ENCODE measurements at regions not wholly inside any gene's neighbourhood (a gene's known extent, or its start where the extent isn't known, plus 50 kb on each side); places are given as distances from the start of the nearest gene placed in this dataset.
"Not testable (repeated sequence)": the region's sequence is repeated elsewhere in the genome, so short reads cannot be mapped to it uniquely, and the experiment has no call there.

DNA sequence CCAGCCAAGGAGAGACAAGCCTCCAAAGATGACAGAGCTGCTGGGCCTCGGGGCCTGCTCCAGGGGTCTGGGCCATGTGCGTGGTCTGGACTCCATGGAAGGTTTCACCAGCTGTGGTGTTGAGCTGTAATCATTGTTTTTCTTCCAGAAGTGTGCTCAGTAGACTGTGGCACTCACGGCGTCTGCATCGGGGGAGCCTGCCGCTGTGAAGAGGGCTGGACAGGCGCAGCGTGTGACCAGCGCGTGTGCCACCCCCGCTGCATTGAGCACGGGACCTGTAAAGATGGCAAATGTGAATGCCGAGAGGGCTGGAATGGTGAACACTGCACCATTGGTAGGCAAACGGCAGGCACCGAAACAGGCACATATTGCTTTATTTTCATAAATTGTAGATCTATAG lies 164.8 kb upstream of the WWC1 start:
- DNase-seq (ENCODE audit: low spot score): no peak

DNA sequence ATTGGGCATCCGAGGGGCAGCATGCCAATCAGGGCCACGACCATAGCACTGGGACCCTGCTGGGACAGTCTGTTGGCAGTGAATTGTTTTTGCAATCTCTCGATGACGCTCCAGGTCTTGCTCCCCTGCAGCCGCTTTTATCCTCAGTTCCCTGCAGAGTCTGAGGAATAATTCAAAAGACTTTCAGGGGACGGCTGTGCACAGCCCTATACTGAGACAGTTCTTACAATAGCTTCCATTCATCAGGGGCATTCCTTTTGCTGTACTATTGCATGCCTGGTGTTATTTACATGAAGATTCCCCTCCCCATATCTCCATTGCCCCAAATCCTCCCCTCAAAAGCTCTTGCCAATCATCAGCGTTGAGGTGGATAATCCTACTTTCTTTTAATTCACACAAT lies 163.3 kb upstream of the WWC1 start:
- no peak for DNase-seq (ENCODE audit: low spot score)

DNA sequence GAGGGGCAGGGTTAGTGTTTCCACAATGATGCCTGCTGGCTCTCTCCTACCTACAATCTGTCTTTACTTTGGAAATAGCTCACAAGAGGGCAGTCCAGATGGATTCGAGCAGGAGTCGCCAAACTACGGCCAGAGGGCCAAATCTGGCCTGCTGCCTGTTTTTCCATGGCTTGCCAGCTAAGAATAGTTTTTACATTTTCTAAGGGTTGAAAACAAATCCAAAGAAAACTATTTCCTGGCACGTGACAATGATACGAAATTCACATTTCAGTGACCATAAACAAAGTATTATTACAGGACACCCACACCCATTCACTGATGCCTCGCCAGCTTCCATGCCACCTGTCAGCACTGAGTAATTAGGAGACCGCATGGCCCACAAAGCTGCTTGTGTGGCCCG lies 162.9 kb upstream of the WWC1 start:
- no peak for DNase-seq (ENCODE audit: low spot score)

- DNase-seq (ENCODE audit: low spot score): no peak
Observed at GRCh38 chr5:168131519-168131918, 159.9 kb upstream of the WWC1 start.

GRCh38 chr5:168132241-168132641 lies 159.2 kb upstream of the WWC1 start:
- no peak for DNase-seq (ENCODE audit: low spot score)

GRCh38 chr5:168135897-168136296 lies 155.5 kb upstream of the WWC1 start:
- DNase-seq (ENCODE audit: low spot score): no peak

- no peak for DNase-seq (ENCODE audit: low spot score)
Observed at GRCh38 chr5:168136340-168136739, 155.1 kb upstream of the WWC1 start.

- DNase-seq (ENCODE audit: low spot score): no peak
Observed at GRCh38 chr5:168137265-168137664, 154.2 kb upstream of the WWC1 start.

DNA sequence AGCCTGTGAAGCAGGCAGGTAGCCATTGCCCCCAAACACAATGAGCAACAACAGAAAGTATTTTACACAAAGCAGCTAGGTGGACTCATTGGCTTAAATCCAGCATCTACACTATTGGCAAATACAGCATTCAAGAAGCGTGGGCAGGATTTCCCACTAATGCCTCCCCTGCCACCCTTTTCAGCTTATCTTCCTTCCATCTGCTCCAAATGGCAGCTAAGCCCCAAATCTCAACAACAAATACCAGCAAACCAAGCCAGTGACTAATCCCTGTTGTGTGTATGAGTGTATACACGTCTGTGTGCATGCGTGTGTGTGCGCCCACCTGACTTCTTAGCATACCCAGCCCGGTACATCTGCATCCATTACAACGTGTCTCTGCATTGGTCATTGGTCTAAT lies 151.2 kb upstream of the WWC1 start:
- DNase-seq (ENCODE audit: low spot score): no peak

DNA sequence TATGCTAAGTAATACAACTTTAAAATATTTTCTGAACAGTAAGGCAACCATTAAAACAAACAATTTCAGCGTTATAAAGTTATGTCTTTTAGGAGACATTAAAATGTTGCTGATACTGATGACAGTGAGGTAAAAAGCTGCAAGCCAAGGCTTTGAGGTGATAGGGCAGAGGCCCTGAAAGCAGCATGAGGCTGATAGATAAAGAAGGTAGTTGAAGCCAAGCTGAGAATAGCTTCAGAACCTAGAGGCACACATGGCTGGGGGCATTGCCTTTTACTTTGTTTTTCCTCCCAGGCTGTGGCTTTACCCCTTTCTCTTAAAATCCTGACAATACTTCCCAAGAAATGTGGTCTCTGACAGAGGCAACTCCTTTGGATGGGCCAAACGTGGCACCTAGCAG lies 149.0 kb upstream of the WWC1 start:
- no peak for DNase-seq (ENCODE audit: low spot score)

DNA sequence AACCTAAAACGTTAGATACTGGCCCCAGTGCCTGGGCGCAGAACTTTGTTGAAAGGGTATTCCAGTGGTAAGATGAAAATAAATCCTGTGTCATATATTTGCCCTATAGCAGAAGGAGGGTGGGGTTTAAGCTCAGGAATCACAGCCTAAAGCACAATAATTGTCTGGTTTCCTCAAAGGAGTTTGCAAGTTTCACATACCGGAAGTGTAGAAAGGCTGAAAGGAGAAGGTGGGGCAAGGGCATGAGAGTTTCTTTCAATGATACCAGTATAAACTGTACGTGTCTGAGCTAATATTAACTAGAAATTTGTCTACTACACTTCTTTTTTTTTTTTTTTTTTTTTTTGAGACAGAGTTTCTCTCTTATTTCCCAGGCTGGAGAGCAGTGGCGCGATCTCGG lies 147.9 kb upstream of the WWC1 start:
- DNase-seq (ENCODE audit: low spot score): not testable (repeated sequence)

DNA sequence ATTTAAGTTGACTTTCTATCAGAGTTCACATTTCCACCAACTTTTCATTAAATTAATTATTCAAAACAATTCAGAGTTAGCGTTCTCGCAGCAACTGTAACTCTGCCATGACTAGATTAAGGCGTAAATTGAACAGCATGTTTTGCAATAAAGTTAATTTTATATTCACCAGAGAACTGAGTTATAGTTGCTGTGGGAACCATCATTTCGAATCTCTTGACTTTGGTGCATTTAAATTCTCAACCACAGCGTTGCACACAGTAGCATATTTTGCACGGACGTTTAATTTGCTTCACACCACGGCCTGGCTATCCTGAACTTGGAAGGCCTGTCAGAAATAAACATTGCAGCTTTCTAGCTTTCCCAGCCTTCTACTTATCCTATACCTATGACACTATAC lies 144.3 kb upstream of the WWC1 start:
- DNase-seq (ENCODE audit: low spot score): no peak

DNA sequence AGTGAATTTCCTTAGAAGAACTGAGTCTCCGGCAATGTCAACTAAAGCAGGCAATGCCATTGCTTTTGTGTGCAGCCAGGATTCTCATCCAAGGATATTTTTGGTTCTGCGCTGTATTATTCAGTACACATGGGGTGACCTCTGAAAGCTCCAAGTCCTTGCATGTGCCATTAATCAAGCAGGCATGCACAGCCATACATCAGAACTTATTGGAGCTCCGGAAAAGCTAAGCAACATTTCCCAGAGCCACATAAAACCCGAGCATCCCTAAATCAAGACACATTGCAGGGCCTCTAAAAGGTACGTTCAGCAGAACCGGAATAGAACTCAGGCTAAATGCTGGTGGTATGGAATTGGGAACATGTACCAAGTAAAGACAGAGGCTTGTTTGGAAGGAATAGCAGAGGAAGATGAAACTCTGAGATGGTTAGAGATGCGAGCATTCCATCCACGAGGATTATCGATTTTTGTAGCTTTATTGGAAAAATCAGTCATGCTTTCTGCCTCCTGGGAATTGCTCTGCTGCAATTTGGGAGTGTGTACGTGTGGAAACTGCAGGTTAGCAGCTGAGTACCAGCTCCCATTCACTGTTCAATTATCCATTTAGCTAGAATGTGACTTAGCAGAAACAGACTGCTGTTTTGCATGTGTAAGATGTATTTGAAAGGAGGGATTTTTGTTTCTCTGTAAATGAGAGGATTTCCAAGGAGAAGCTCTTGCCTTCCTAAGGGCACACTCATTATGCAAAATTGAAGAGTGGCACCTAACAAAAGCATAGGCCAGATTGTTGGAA lies 143.7 kb upstream of the WWC1 start:
- DNase-seq (ENCODE audit: low spot score): no peak

- no peak for DNase-seq (ENCODE audit: low spot score)
Observed at GRCh38 chr5:168151041-168151440, 140.4 kb upstream of the WWC1 start.

- DNase-seq (ENCODE audit: low spot score): no peak
Observed at GRCh38 chr5:168152660-168153059, 138.8 kb upstream of the WWC1 start.

DNA sequence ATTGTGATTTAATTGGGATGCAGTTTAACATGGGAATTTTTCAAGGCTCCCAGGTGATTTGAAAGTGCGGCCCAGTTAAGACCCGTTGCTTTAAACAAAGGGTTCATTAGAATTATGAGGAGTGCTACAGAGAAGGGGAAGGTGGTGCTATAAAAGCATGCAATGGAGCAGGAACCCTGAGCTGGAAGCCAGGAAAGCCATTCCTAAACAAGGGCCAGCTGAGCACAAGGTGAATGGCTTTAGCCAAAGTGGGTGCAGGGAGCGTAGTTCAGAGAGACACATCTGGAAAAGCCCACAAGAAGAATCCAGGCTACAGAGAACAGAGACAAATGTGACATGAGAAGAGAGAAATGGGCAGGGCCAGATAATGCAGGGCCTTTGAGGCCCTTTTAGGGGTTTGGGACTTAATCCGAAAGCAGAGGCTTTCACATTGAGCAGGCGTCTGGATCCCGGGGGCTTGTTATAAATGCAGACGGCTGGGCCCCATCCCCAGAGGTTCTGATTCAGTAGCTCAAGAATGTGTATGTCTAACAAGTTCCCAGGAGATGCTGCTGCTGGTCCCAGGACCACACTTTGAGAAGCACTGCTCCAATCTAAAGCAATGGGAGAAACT lies 138.1 kb upstream of the WWC1 start:
- no peak for DNase-seq (ENCODE audit: low spot score)

DNA sequence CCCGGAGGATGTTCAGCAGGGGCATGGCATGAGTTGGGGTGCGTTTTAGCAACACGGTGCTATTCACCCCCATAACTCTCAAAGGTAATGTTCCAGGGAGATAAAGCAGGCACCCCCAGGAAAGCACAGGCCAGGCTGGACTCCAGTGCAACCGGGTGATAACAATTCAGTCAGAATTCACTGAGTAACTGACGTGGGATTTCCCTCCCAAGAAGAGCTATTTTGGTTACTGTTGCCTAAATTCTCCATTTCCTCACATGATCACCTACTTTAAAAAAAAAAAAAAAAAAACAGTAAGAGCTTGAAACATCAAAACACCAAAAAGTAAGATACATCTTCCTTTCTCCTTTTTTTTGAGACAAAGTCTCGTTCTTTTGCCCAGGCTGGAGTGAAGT lies 137.6 kb upstream of the WWC1 start:
- DNase-seq (ENCODE audit: low spot score): no peak

DNA sequence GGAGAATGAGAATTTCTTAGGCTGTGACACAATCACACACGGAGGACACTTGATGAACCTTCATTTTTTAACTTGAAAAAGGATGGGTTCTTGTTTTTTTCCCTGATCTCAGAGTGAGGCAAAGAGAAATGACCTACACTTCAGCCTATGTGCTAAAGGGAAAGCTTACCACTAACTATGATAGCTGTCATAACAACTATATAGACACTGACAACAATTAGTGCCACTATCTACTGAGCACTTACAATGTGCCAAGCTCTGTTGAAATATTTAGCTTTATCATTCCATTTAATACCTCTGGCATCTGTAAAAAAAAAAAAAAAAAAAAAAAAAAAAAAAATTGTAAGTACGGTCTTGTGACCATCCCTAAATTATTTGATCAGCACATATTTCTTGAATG lies 135.9 kb upstream of the WWC1 start:
- DNase-seq (ENCODE audit: low spot score): no peak

GRCh38 chr5:168156170-168156569 lies 135.3 kb upstream of the WWC1 start:
- no peak for DNase-seq (ENCODE audit: low spot score)

GRCh38 chr5:168157141-168157540 lies 134.3 kb upstream of the WWC1 start:
- DNase-seq (ENCODE audit: low spot score): no peak

- no peak for DNase-seq (ENCODE audit: low spot score)
Observed at GRCh38 chr5:168159425-168159824, 132.0 kb upstream of the WWC1 start.

GRCh38 chr5:168162464-168162863 lies 129.0 kb upstream of the WWC1 start:
- DNase-seq (ENCODE audit: low spot score): no peak

GRCh38 chr5:168163966-168164365 lies 127.5 kb upstream of the WWC1 start:
- DNase-seq (ENCODE audit: low spot score): no peak
